K562 (cell line): ENCODE measurements at regions not wholly inside any gene's neighbourhood (a gene's known extent, or its start where the extent isn't known, plus 50 kb on each side); places are given as distances from the start of the nearest gene placed in this dataset.

Experiments
- ATAC-seq: fragments of 200-7000 bp; cut with Tn5 transposase; 3 replicates; pipeline ENCODE4 v1.9.1; 2020; ENCODE audit warnings: moderate library complexity
- BruUV-seq: library from RNA; stranded (reverse); fragments of 400-500 nt; replicated peaks from 2 replicates; lab custom pipeline; 2021; lab: Mats Ljungman, UMichigan
- CTCF ChIA-PET: fragments of 300-600 bp; formaldehyde crosslinking; extraction: SDS; loops from one replicate; lab custom pipeline; 2021; ENCODE audit warnings: low intra/inter-chr PET ratio; lab: Yijun Ruan, JAX
- POLR2A ChIA-PET: fragments of 300-600, 350-650 bp; sonication (Branson Sonifier 250); formaldehyde crosslinking; extraction: SDS; loops from one replicate; lab custom pipeline; 2021; ENCODE audit warnings: antibody characterized with exemption, inconsistent platforms; lab: Yijun Ruan, JAX
- DNase-seq, 4 experiments: peaks; one replicate each; pipeline versions ENCODE4 v3.0.0 to v3.0.0-alpha.2; 2011 to 2018; ENCODE audit warnings: low spot score in 3 of 4, mixed read lengths in 3 of 4; ENCODE audit errors: extremely low read depth in 1 of 4
- FAIRE-seq: peaks from 2 replicates; lab custom pipeline; 2011; peaks lifted over from hg19 to GRCh38; lab: Jason Lieb, UNC
- H2AFZ ChIP-seq: 2 replicates; pipeline ENCODE4 v1.6.0; 2011; ENCODE audit warnings: low read depth, low read length, control low read depth, inconsistent platforms
- H3K27ac ChIP-seq: fragments of 200-600 bp; 3 replicates; pipeline ENCODE4 v1.8.0; 2011; ENCODE audit warnings: low read depth, mild to moderate bottlenecking, control low read depth, inconsistent platforms, low read length, moderate library complexity, mixed read lengths; ENCODE audit errors: extremely low read depth
- H3K27me3 ChIP-seq, 2 experiments: fragments of 300-600 bp in 1 of 2; 2 replicates in 1 of 2; 3 replicates in 1 of 2; pipeline versions ENCODE4 v1.6.0 to v1.8.0; 2011; ENCODE audit warnings: inconsistent platforms in 2 of 2, low read length in 2 of 2, mild to moderate bottlenecking in 1 of 2, mixed read lengths in 1 of 2, moderate library complexity in 1 of 2; ENCODE audit not compliant: control insufficient read depth in 2 of 2, insufficient read depth in 2 of 2
- H3K36me3 ChIP-seq: fragments of 300-600 bp; 3 replicates; pipeline ENCODE4 v1.8.0; 2011; ENCODE audit warnings: mild to moderate bottlenecking, low read length, inconsistent platforms; ENCODE audit not compliant: control insufficient read depth, insufficient read depth
- H3K4me1 ChIP-seq, 2 experiments: fragments of 200-600 bp in 1 of 2; replicated peaks in 1 of 2; 2 replicates in 1 of 2; 3 replicates in 1 of 2; pipeline versions ENCODE4 v1.5.1 to v1.8.0; 2011; ENCODE audit warnings: inconsistent platforms in 2 of 2, low read length in 2 of 2, mild to moderate bottlenecking in 1 of 2, mixed read lengths in 1 of 2, moderate library complexity in 1 of 2; ENCODE audit not compliant: control insufficient read depth in 2 of 2, insufficient read depth in 2 of 2
- H3K4me2 ChIP-seq: 2 replicates; pipeline ENCODE4 v1.6.1; 2011; ENCODE audit warnings: low read length, control low read depth, inconsistent platforms, mixed read lengths; ENCODE audit not compliant: insufficient read depth
- H3K4me3 ChIP-seq: fragments of 200-600 bp; sonication (generic), shearing (Covaris generic); 2 replicates; pipeline ENCODE4 v1.5.1; 2016; ENCODE audit warnings: control low read depth, inconsistent platforms
- H3K79me2 ChIP-seq: fragments of 200-600 bp; 3 replicates; pipeline ENCODE4 v1.8.0; 2011; ENCODE audit warnings: low read length, inconsistent platforms; ENCODE audit not compliant: control insufficient read depth, insufficient read depth
- H3K9ac ChIP-seq, 2 experiments: 2 replicates each; pipeline versions ENCODE4 v1.6.0 to v1.6.1; 2011; ENCODE audit warnings: low read depth in 2 of 2, low read length in 2 of 2, control low read depth in 1 of 2, inconsistent platforms in 1 of 2, mild to moderate bottlenecking in 1 of 2, mixed read lengths in 1 of 2; ENCODE audit not compliant: insufficient read depth in 1 of 2
- H3K9me1 ChIP-seq: one replicate; pipeline ENCODE4 v1.6.0; 2011; ENCODE audit warnings: inconsistent platforms, mild to moderate bottlenecking, low read length, moderate library complexity; ENCODE audit not compliant: control insufficient read depth, insufficient read depth
- H3K9me3 ChIP-seq: replicated peaks from 2 replicates; pipeline ENCODE4 v1.5.1; 2011; ENCODE audit warnings: low read depth, low read length, inconsistent platforms; ENCODE audit not compliant: control insufficient read depth, insufficient read depth
- H4K20me1 ChIP-seq: replicated peaks from 2 replicates; pipeline ENCODE4 v1.6.1; 2011; ENCODE audit warnings: low read length, inconsistent platforms, mixed read lengths; ENCODE audit not compliant: control insufficient read depth, insufficient read depth
- C11orf30 ChIP-seq: fragments of 450-650 bp; IDR thresholded peaks from 2 replicates; pipeline ENCODE4 v1.6.1; 2016; ENCODE audit warnings: low read depth, mild to moderate bottlenecking
- CEBPB ChIP-seq: fragments of 450-650 bp; IDR thresholded peaks from 2 replicates; pipeline ENCODE4 v1.6.1; 2016; ENCODE audit warnings: missing genetic modification characterization, missing compliant biosample characterization
- CEBPG ChIP-seq, 3 experiments: fragments of 200-800 bp in 1 of 3; sonication (Bioruptor generic) in 1 of 3; sonication (generic) in 1 of 3; formaldehyde crosslinking in 1 of 3; IDR thresholded peaks in 2 of 3; conservative IDR thresholded peaks in 1 of 3; 2 replicates each; pipeline versions ENCODE4 v1.6.1 to v1.8.0; 2016 to 2022; ENCODE audit warnings: missing compliant biosample characterization in 2 of 3, missing genetic modification characterization in 2 of 3, mild to moderate bottlenecking in 1 of 3, missing genetic modification reagents in 1 of 3
- RAD21 ChIP-seq, 2 experiments: fragments of 250-450 bp in 1 of 2; fragments of 450-650 bp in 1 of 2; sonication (Bioruptor Pico) in 1 of 2; formaldehyde crosslinking in 1 of 2; IDR thresholded peaks in 1 of 2; conservative IDR thresholded peaks in 1 of 2; 2 replicates each; pipeline versions ENCODE4 v1.4.0 to v1.8.0; 2020 to 2022; ENCODE audit warnings: mild to moderate bottlenecking in 2 of 2, moderate library complexity in 1 of 2
- RHOXF2B ChIP-seq: fragments of 250-450 bp; sonication (Bioruptor Pico); conservative IDR thresholded peaks from 2 replicates; pipeline ENCODE4 v1.5.1; 2021
- ZNF197 ChIP-seq: fragments of 200-800 bp; sonication (Bioruptor generic); IDR thresholded peaks from 2 replicates; pipeline ENCODE4 v1.6.1; 2016; ENCODE audit warnings: low read depth, missing genetic modification characterization, missing compliant biosample characterization
- ZNF263 ChIP-seq: sonication (generic); formaldehyde crosslinking; IDR thresholded peaks from 2 replicates; pipeline ENCODE4 v1.8.0; 2022; ENCODE audit warnings: mild to moderate bottlenecking, missing genetic modification reagents, borderline replicate concordance
- WGBS: fragments of 100-300 bp; shearing (Covaris generic); methylation state at CpG from one replicate; pipeline ENCODE4 v1.1.6; 2016; ENCODE audit warnings: low coverage, mixed read lengths; ENCODE audit not compliant: insufficient coverage; ENCODE audit errors: missing lambda C conversion rate; 5-methylcytosine and 5-hydroxymethylcytosine counted together
- in situ Hi-C: fragments of 300-500 bp; cut with MboI; formaldehyde crosslinking; loops from 4 replicates; pipeline ENCODE4 v1.15.0; 2018; ENCODE audit warnings: inconsistent platforms, mixed read lengths
- intact Hi-C: fragments of 100-400 bp; cut with micrococcal nuclease; formaldehyde crosslinking; loops from 2 replicates; pipeline ENCODE4 v1.14.2; 2022
- TF ChIP-seq, protein P1 (sequence below): fragments of 450-650 bp; formaldehyde crosslinking; IDR thresholded peaks from 2 replicates; pipeline ENCODE4 v1.4.0; 2022; ENCODE audit warnings: missing genetic modification characterization
- TF ChIP-seq, protein P2 (sequence below): fragments of 450-650 bp; IDR thresholded peaks from 2 replicates; pipeline ENCODE4 v1.6.1; 2016

DNA sequence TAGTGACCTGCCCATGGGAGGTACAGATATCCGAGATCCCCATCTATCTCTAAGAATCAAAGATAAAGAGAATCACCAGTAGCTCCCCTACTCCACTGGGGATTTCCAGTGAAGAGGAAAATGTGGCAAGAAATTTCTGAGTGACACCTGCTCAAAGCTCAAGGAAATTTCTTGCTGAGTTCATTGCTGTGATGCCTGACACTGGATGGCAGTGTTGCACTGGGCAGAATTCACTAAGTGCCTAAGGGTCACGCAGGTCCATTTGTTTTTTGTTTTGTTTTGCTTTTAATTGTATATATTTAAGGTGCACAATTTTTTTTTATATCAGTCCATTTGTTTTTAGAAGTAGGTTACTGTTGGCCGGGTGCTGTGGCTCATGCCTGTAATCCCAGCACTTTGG is 109.5 kb upstream of the KCNAB1 start (continued):
- TF ChIP-seq ZNF263 (CRISPR knock-in tag) (no peak), ZNF197 (CRISPR knock-in tag) (no peak), RHOXF2B (CRISPR knock-in tag) (no peak), RAD21 (CRISPR knock-in tag; conservative IDR thresholded peaks at IDR 0.05 in 1 of 2, IDR thresholded peaks at IDR 0.05 in 1 of 2) (peak; percentile 45 to 65)
- TF ChIP-seq, protein P1, sequence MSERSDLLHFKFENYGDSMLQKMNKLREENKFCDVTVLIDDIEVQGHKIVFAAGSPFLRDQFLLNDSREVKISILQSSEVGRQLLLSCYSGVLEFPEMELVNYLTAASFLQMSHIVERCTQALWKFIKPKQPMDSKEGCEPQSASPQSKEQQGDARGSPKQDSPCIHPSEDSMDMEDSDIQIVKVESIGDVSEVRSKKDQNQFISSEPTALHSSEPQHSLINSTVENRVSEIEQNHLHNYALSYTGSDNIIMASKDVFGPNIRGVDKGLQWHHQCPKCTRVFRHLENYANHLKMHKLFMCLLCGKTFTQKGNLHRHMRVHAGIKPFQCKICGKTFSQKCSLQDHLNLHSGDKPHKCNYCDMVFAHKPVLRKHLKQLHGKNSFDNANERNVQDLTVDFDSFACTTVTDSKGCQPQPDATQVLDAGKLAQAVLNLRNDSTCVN (CRISPR knock-in tag): no peak
- TF ChIP-seq, protein P2, sequence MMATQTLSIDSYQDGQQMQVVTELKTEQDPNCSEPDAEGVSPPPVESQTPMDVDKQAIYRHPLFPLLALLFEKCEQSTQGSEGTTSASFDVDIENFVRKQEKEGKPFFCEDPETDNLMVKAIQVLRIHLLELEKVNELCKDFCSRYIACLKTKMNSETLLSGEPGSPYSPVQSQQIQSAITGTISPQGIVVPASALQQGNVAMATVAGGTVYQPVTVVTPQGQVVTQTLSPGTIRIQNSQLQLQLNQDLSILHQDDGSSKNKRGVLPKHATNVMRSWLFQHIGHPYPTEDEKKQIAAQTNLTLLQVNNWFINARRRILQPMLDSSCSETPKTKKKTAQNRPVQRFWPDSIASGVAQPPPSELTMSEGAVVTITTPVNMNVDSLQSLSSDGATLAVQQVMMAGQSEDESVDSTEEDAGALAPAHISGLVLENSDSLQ: peak; percentile 78

DNA sequence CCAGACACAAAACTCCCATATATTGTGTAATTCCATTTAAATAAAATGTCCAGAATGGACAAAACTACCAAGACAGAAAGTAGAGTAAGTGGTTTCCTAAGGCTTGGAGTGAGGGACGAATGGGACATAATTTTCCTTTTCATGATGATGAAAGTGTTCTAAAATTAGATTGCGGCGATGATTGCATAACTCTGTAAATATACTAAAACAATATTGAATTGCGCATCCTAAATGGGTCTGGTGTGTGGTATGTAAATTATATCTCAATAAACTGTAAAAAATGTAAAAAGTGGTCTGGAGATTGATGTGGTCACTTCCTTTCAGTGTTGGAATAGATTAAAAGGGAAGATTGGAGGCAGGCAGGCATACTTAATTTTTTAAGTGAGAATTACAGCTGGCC is 105.9 kb upstream of the KCNAB1 start:
- no peak overlapping the region for H3K9ac ChIP-seq
- H3K4me3 ChIP-seq: no peak overlapping the region
- 33% methylated on average over 4 of the region's 4 CpGs for WGBS
- TF ChIP-seq CEBPG (CRISPR knock-in tag; IDR thresholded peaks at IDR 0.05) (no peak), CEBPG (tag; conservative IDR thresholded peaks at IDR 0.05 in 1 of 2, IDR thresholded peaks at IDR 0.05 in 1 of 2) (peak; percentile 42 to 46), CEBPB (peak; percentile 55), C11orf30 (no peak)
- no peak for DNase-seq
- H3K4me2 ChIP-seq: no peak overlapping the region
- no peak for ATAC-seq
- no peak overlapping the region for H3K27ac ChIP-seq
- H4K20me1 ChIP-seq: no peaks in the 10 kb centered on the region
- intact Hi-C loops: no loop called here
- no peak for FAIRE-seq
- no peaks in the 10 kb centered on the region for H3K9me3 ChIP-seq
- POLR2A ChIA-PET: no interaction called here
- H3K4me1 ChIP-seq: no peaks in the 10 kb centered on the region
- peaks cover 0 to 2% of the 10 kb centered on the region in 2 experiments; a peak in 3 of 5 replicates for H3K27me3 ChIP-seq
- H2AFZ ChIP-seq: no peak overlapping the region
- in situ Hi-C loops: loop anchor here (25.0 kb wide), 1 partner anchor 648 kb away; the partner anchor contains the start of gene TIPARP
- no TSS peak for BruUV-seq
- no peaks in the 10 kb centered on the region for H3K79me2 ChIP-seq
- no peaks in the 10 kb centered on the region for H3K9me1 ChIP-seq
- H3K36me3 ChIP-seq: no peaks in the 10 kb centered on the region
- CTCF ChIA-PET: no interaction called here
